HEK293 (cell line): ENCODE measurements at regions not wholly inside any gene's neighbourhood (a gene's known extent, or its start where the extent isn't known, plus 50 kb on each side); places are given as distances from the start of the nearest gene placed in this dataset.

Source experiments
- CTCF ChIA-PET: fragments of 350-600 bp; formaldehyde crosslinking; extraction: SDS; loops from one replicate; lab custom pipeline; 2021; ENCODE audit warnings: antibody characterized with exemption; lab: Yijun Ruan, JAX
- POLR2A ChIA-PET: fragments of 300-600 bp; formaldehyde crosslinking; extraction: SDS; loops from one replicate; lab custom pipeline; 2020; ENCODE audit warnings: antibody characterized with exemption, inconsistent platforms; lab: Yijun Ruan, JAX
- H3K27ac ChIP-seq: fragments of 200-500 bp; sonication (Bioruptor generic); 2 replicates; pipeline ENCODE4 v1.5.1; 2014; ENCODE audit warnings: low read depth, low read length, control low read depth, inconsistent platforms; ENCODE audit errors: extremely low read depth
- H3K36me3 ChIP-seq, 2 experiments: fragments of 200-500 bp in 1 of 2; sonication (Bioruptor generic) in 1 of 2; 1 replicate in 1 of 2; 2 replicates in 1 of 2; pipeline ENCODE4 v1.5.1; 2014 to 2017; ENCODE audit warnings: inconsistent platforms in 2 of 2, low read length in 2 of 2; ENCODE audit not compliant: control insufficient read depth in 2 of 2, insufficient read depth in 1 of 2
- H3K4me1 ChIP-seq: fragments of 200-500 bp; sonication (Bioruptor generic); 2 replicates; pipeline ENCODE4 v1.5.1; 2014; ENCODE audit warnings: mild to moderate bottlenecking, low read length, inconsistent platforms; ENCODE audit not compliant: control insufficient read depth, insufficient read depth
- H3K4me3 ChIP-seq: 2 replicates; pipeline ENCODE4 v1.5.1; 2011; ENCODE audit warnings: low read depth, mild to moderate bottlenecking, control low read depth, low read length, moderate library complexity
- H3K9me3 ChIP-seq: fragments of 200-500 bp; sonication (Bioruptor generic); 2 replicates; pipeline ENCODE4 v1.5.1; 2014; ENCODE audit warnings: low read depth, low read length, inconsistent platforms; ENCODE audit not compliant: control insufficient read depth, insufficient read depth
- BCL11A ChIP-seq: fragments of 450-650 bp; formaldehyde crosslinking; IDR thresholded peaks from 2 replicates; pipeline ENCODE4 v1.5.1; 2016; ENCODE audit warnings: low read depth, missing biosample characterization, missing genetic modification characterization
- GFI1B ChIP-seq: fragments of 450-650 bp; formaldehyde crosslinking; IDR thresholded peaks from 2 replicates; pipeline ENCODE4 v1.5.1; 2016; ENCODE audit warnings: missing biosample characterization, missing genetic modification characterization
- GLIS2 ChIP-seq: fragments of 450-650 bp; formaldehyde crosslinking; IDR thresholded peaks from 2 replicates; pipeline ENCODE4 v1.5.1; 2016; ENCODE audit warnings: missing biosample characterization, missing genetic modification characterization
- OSR2 ChIP-seq: fragments of 450-650 bp; formaldehyde crosslinking; IDR thresholded peaks from 2 replicates; pipeline ENCODE4 v1.5.1; 2016; ENCODE audit warnings: missing biosample characterization, missing genetic modification characterization
- PATZ1 ChIP-seq: fragments of 450-650 bp; formaldehyde crosslinking; IDR thresholded peaks from 2 replicates; pipeline ENCODE4 v1.5.1; 2016; ENCODE audit warnings: missing biosample characterization, missing genetic modification characterization
- REPIN1 ChIP-seq: fragments of 450-650 bp; formaldehyde crosslinking; IDR thresholded peaks from 2 replicates; pipeline ENCODE4 v1.5.1; 2017; ENCODE audit warnings: missing biosample characterization, missing genetic modification characterization, low read depth
- SP3 ChIP-seq: fragments of 450-650 bp; formaldehyde crosslinking; IDR thresholded peaks from 2 replicates; pipeline ENCODE4 v1.5.1; 2016; ENCODE audit warnings: missing biosample characterization, missing genetic modification characterization
- TCF7L2 ChIP-seq: IDR thresholded peaks from 2 replicates; pipeline ENCODE4 v1.6.1; 2011; ENCODE audit warnings: low read depth, mild to moderate bottlenecking, inconsistent platforms, low read length, moderate library complexity, borderline replicate concordance
- ZBTB21 ChIP-seq: fragments of 450-650 bp; formaldehyde crosslinking; IDR thresholded peaks from 2 replicates; pipeline ENCODE4 v1.5.1; 2017; ENCODE audit warnings: missing biosample characterization, missing genetic modification characterization
- ZIC2 ChIP-seq: fragments of 450-650 bp; formaldehyde crosslinking; IDR thresholded peaks from 2 replicates; pipeline ENCODE4 v1.5.1; 2016; ENCODE audit warnings: missing biosample characterization, missing genetic modification characterization
- ZNF121 ChIP-seq: fragments of 450-650 bp; formaldehyde crosslinking; IDR thresholded peaks from 2 replicates; pipeline ENCODE4 v1.5.1; 2016; ENCODE audit warnings: missing biosample characterization, missing genetic modification characterization
- ZNF146 ChIP-seq: fragments of 450-650 bp; formaldehyde crosslinking; IDR thresholded peaks from 2 replicates; pipeline ENCODE4 v1.5.1; 2016; ENCODE audit warnings: missing biosample characterization, missing genetic modification characterization
- ZNF223 ChIP-seq: fragments of 450-650 bp; formaldehyde crosslinking; IDR thresholded peaks from 2 replicates; pipeline ENCODE4 v1.5.1; 2016; ENCODE audit warnings: missing biosample characterization, missing genetic modification characterization
- ZNF354C ChIP-seq: fragments of 450-650 bp; formaldehyde crosslinking; IDR thresholded peaks from 2 replicates; pipeline ENCODE4 v1.5.1; 2016; ENCODE audit warnings: missing biosample characterization, missing genetic modification characterization, low read depth, borderline replicate concordance
- ZNF391 ChIP-seq: fragments of 450-650 bp; formaldehyde crosslinking; IDR thresholded peaks from 2 replicates; pipeline ENCODE4 v1.5.1; 2016; ENCODE audit warnings: low read depth, missing biosample characterization, missing genetic modification characterization, borderline replicate concordance
- ZNF433 ChIP-seq: fragments of 450-650 bp; formaldehyde crosslinking; IDR thresholded peaks from 2 replicates; pipeline ENCODE4 v1.5.1; 2016; ENCODE audit warnings: missing biosample characterization, missing genetic modification characterization, low read depth
- ZNF518A ChIP-seq: fragments of 450-650 bp; formaldehyde crosslinking; conservative IDR thresholded peaks from 2 replicates; pipeline ENCODE4 v1.5.1; 2016; ENCODE audit warnings: low read depth, missing biosample characterization, missing genetic modification characterization
- ZNF529 ChIP-seq: fragments of 450-650 bp; formaldehyde crosslinking; IDR thresholded peaks from 2 replicates; pipeline ENCODE4 v1.5.1; 2017; ENCODE audit warnings: missing genetic modification characterization, missing biosample characterization; ENCODE audit not compliant: insufficient replicate concordance
- ZNF548 ChIP-seq: fragments of 450-650 bp; formaldehyde crosslinking; IDR thresholded peaks from 2 replicates; pipeline ENCODE4 v1.5.1; 2016; ENCODE audit warnings: missing biosample characterization, missing genetic modification characterization
- ZNF600 ChIP-seq: fragments of 450-650 bp; formaldehyde crosslinking; IDR thresholded peaks from 2 replicates; pipeline ENCODE4 v1.5.1; 2016; ENCODE audit warnings: missing biosample characterization, missing genetic modification characterization
- ZNF670 ChIP-seq: fragments of 450-650 bp; formaldehyde crosslinking; IDR thresholded peaks from 2 replicates; pipeline ENCODE4 v1.5.1; 2016; ENCODE audit warnings: missing biosample characterization, missing genetic modification characterization, low read depth
- ZNF785 ChIP-seq: fragments of 450-650 bp; formaldehyde crosslinking; IDR thresholded peaks from 2 replicates; pipeline ENCODE4 v1.5.1; 2016; ENCODE audit warnings: missing biosample characterization, missing genetic modification characterization
- ZSCAN18 ChIP-seq: fragments of 450-650 bp; formaldehyde crosslinking; IDR thresholded peaks from 2 replicates; pipeline ENCODE4 v1.5.1; 2016; ENCODE audit warnings: missing biosample characterization, missing genetic modification characterization
- ZSCAN4 ChIP-seq: fragments of 450-650 bp; formaldehyde crosslinking; IDR thresholded peaks from 2 replicates; pipeline ENCODE4 v1.5.1; 2017; ENCODE audit warnings: missing biosample characterization, missing genetic modification characterization
- TF ChIP-seq, protein P1 (sequence below): fragments of 450-650 bp; formaldehyde crosslinking; IDR thresholded peaks from 2 replicates; pipeline ENCODE4 v1.5.1; 2016; ENCODE audit warnings: missing biosample characterization, missing genetic modification characterization
- TF ChIP-seq, protein P2 (sequence below): fragments of 450-650 bp; formaldehyde crosslinking; optimal IDR thresholded peaks from 2 replicates; pipeline ENCODE3; 2016; ENCODE audit warnings: missing biosample characterization, mild to moderate bottlenecking, missing genetic modification characterization

GRCh38 chr5:93017376-93017775 is 563.6 kb downstream of the NR2F1-AS1 start:
- Histone ChIP-seq H3K36me3 (no peaks in the 10 kb centered on the region), H3K4me3 (no peak overlapping the region), H3K4me1 (no peaks in the 10 kb centered on the region), H3K27ac (no peak overlapping the region), H3K9me3 (no peaks in the 10 kb centered on the region)
- ChIA-PET CTCF (no interaction called here), POLR2A (no interaction called here)
- no peak for TF ChIP-seq ZNF518A
- no peak for TF ChIP-seq TCF7L2
- TF ChIP-seq ZBTB21: no peak
- no peak for TF ChIP-seq ZNF391
- TF ChIP-seq ZNF354C: no peak
- TF ChIP-seq REPIN1 (tag by site-specific recombination): no peak
- no peak for TF ChIP-seq ZNF785 (tag by site-specific recombination)
- no peak for TF ChIP-seq ZNF433
- no peak for TF ChIP-seq BCL11A (tag by site-specific recombination)
- TF ChIP-seq ZIC2 (tag by site-specific recombination): no peak
- TF ChIP-seq GFI1B (tag by site-specific recombination): no peak
- TF ChIP-seq PATZ1 (tag by site-specific recombination): no peak
- TF ChIP-seq, protein P1, sequence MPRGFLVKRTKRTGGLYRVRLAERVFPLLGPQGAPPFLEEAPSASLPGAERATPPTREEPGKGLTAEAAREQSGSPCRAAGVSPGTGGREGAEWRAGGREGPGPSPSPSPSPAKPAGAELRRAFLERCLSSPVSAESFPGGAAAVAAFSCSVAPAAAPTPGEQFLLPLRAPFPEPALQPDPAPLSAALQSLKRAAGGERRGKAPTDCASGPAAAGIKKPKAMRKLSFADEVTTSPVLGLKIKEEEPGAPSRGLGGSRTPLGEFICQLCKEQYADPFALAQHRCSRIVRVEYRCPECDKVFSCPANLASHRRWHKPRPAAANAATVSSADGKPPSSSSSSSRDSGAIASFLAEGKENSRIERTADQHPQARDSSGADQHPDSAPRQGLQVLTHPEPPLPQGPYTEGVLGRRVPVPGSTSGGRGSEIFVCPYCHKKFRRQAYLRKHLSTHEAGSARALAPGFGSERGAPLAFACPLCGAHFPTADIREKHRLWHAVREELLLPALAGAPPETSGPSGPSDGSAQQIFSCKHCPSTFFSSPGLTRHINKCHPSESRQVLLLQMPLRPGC (tag by site-specific recombination): no peak
- no peak for TF ChIP-seq ZSCAN4
- no peak for TF ChIP-seq ZNF146 (tag by site-specific recombination)
- TF ChIP-seq ZNF223 (tag by site-specific recombination): no peak
- no peak for TF ChIP-seq ZNF529 (tag by site-specific recombination)

DNA sequence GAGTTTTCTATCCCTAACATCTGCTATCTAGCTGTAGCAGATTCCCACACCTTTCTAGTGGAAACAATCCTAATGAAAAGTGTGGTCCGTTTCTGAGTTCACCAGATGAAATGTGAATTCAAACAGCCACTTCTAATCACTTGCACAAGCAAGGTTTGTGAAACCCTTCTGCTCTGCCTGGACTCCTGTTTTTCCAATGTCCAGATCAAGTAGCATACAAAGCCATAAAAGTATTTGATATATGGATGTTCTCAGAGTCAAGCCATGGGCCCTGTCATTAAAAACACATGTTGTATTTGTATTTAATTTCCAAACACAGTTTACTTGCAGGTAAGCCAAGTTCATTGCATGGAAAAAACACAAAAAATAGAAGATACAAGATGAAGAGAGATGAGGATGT is 570.4 kb downstream of the NR2F1-AS1 start:
- no peaks in the 10 kb centered on the region for H3K36me3 ChIP-seq
- H3K9me3 ChIP-seq: no peaks in the 10 kb centered on the region
- POLR2A ChIA-PET: no interaction called here
- no peaks in the 10 kb centered on the region for H3K4me1 ChIP-seq
- no peak overlapping the region for H3K4me3 ChIP-seq
- CTCF ChIA-PET: no interaction called here
- no peak overlapping the region for H3K27ac ChIP-seq
- TF ChIP-seq ZSCAN18 (tag by site-specific recombination) (no peak), ZNF670 (tag by site-specific recombination) (no peak), OSR2 (tag by site-specific recombination) (no peak), GLIS2 (tag by site-specific recombination) (no peak), ZNF600 (tag by site-specific recombination) (no peak), ZNF121 (tag by site-specific recombination) (no peak), SP3 (tag by site-specific recombination) (no peak), ZNF548 (tag by site-specific recombination) (no peak)
- TF ChIP-seq, protein P2, sequence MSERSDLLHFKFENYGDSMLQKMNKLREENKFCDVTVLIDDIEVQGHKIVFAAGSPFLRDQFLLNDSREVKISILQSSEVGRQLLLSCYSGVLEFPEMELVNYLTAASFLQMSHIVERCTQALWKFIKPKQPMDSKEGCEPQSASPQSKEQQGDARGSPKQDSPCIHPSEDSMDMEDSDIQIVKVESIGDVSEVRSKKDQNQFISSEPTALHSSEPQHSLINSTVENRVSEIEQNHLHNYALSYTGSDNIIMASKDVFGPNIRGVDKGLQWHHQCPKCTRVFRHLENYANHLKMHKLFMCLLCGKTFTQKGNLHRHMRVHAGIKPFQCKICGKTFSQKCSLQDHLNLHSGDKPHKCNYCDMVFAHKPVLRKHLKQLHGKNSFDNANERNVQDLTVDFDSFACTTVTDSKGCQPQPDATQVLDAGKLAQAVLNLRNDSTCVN (tag by site-specific recombination): no peak
